K562 (cell line): ENCODE measurements at regions not wholly inside any gene's neighbourhood (a gene's known extent, or its start where the extent isn't known, plus 50 kb on each side); places are given as distances from the start of the nearest gene placed in this dataset.

ENCODE experiments used
- CHD4 ChIP-seq: fragments of 200-600 bp; sonication (generic); IDR thresholded peaks from 3 replicates; pipeline ENCODE4 v1.6.1; 2012; ENCODE audit warnings: low read depth, mild to moderate bottlenecking, mixed read lengths, low read length, inconsistent platforms; ENCODE audit not compliant: insufficient read depth, insufficient replicate concordance, poor library complexity, severe bottlenecking
- FOSL1 ChIP-seq: fragments of 200-800 bp; sonication (Bioruptor generic); conservative IDR thresholded peaks from 2 replicates; pipeline ENCODE4 v1.6.1; 2016; ENCODE audit warnings: missing genetic modification characterization, missing compliant biosample characterization
- HCFC1 ChIP-seq: IDR thresholded peaks from 2 replicates; pipeline ENCODE4 v1.6.1; 2012; ENCODE audit warnings: low read depth, low read length, improper control_type of control experiment
- LCOR ChIP-seq: sonication (generic); formaldehyde crosslinking; IDR thresholded peaks from 2 replicates; pipeline ENCODE4 v1.8.0; 2022; ENCODE audit warnings: mild to moderate bottlenecking, missing genetic modification reagents
- PHF8 ChIP-seq: fragments of 200-600 bp; sonication (generic); IDR thresholded peaks from 2 replicates; pipeline ENCODE4 v1.6.1; 2012; ENCODE audit warnings: mixed run types, mild to moderate bottlenecking, inconsistent platforms, low read length, moderate library complexity, borderline replicate concordance
- PRPF4 ChIP-seq: fragments of 200-400 bp; formaldehyde crosslinking; IDR thresholded peaks from one replicate; pipeline ENCODE4 v1.6.1; 2017; ENCODE audit warnings: low read length, low read depth, mild to moderate bottlenecking; ENCODE audit not compliant: insufficient read depth, poor library complexity, severe bottlenecking
- ZC3H4 ChIP-seq: sonication (generic); formaldehyde crosslinking; IDR thresholded peaks from 2 replicates; pipeline ENCODE4 v1.9.0; 2021; ENCODE audit warnings: missing genetic modification reagents, borderline replicate concordance
- ZEB2 ChIP-seq: fragments of 450-650 bp; IDR thresholded peaks from 2 replicates; pipeline ENCODE4 v1.6.1; 2016
- TF ChIP-seq, protein P1 (sequence below), 3 experiments: IDR thresholded peaks in 2 of 3; conservative IDR thresholded peaks in 1 of 3; 2 replicates each; pipeline ENCODE4 v1.5.1; 2011 to 2012; ENCODE audit warnings: low read length in 3 of 3, mild to moderate bottlenecking in 3 of 3, control low read depth in 2 of 3, improper control_type of control experiment in 1 of 3, inconsistent platforms in 1 of 3, low read depth in 1 of 3, mixed read lengths in 1 of 3, moderate library complexity in 1 of 3; ENCODE audit not compliant: insufficient read depth in 2 of 3
- TF ChIP-seq, protein P2 (sequence below): fragments of 250-450 bp; sonication (Bioruptor Pico); IDR thresholded peaks from 2 replicates; pipeline ENCODE4 v1.4.0; 2020; ENCODE audit warnings: mild to moderate bottlenecking, moderate library complexity

DNA sequence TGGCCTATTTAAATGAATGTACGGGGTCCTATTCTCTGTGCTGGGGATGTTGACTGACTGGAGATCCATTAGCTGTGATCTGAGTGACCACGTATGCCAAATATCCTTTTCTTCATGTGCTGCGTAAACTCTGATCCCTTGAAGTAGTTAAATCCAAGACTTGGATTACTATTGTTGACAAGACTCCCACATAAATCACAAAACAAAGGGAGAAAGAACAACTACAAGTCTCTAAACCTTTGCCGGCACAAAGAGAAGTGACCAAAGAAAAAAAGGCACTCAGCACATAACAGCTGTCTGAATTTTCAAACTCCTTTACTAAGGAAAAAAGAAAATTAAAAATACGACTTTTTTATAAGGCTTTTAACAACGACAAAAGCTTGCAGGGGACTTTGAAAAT, 559.9 kb upstream of the CDH8 start:
- no peak for TF ChIP-seq LCOR (CRISPR knock-in tag)
- TF ChIP-seq, protein P1, sequence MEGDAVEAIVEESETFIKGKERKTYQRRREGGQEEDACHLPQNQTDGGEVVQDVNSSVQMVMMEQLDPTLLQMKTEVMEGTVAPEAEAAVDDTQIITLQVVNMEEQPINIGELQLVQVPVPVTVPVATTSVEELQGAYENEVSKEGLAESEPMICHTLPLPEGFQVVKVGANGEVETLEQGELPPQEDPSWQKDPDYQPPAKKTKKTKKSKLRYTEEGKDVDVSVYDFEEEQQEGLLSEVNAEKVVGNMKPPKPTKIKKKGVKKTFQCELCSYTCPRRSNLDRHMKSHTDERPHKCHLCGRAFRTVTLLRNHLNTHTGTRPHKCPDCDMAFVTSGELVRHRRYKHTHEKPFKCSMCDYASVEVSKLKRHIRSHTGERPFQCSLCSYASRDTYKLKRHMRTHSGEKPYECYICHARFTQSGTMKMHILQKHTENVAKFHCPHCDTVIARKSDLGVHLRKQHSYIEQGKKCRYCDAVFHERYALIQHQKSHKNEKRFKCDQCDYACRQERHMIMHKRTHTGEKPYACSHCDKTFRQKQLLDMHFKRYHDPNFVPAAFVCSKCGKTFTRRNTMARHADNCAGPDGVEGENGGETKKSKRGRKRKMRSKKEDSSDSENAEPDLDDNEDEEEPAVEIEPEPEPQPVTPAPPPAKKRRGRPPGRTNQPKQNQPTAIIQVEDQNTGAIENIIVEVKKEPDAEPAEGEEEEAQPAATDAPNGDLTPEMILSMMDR (IDR thresholded peaks at IDR 0.05 in 2 of 3, conservative IDR thresholded peaks at IDR 0.05 in 1 of 3; ENCODE audit: insufficient read depth in 2 of 3, low read depth in 1 of 3, low read length in 3 of 3): no peak
- no peak for TF ChIP-seq CHD4
- TF ChIP-seq ZC3H4 (CRISPR knock-in tag): no peak
- no peak for TF ChIP-seq HCFC1
- no peak for TF ChIP-seq PRPF4
- TF ChIP-seq ZEB2: no peak
- TF ChIP-seq, protein P2, sequence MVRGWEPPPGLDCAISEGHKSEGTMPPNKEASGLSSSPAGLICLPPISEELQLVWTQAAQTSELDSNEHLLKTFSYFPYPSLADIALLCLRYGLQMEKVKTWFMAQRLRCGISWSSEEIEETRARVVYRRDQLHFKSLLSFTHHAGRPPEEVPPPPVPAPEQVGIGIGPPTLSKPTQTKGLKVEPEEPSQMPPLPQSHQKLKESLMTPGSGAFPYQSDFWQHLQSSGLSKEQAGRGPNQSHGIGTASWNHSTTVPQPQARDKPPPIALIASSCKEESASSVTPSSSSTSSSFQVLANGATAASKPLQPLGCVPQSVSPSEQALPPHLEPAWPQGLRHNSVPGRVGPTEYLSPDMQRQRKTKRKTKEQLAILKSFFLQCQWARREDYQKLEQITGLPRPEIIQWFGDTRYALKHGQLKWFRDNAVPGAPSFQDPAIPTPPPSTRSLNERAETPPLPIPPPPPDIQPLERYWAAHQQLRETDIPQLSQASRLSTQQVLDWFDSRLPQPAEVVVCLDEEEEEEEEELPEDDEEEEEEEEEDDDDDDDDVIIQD (CRISPR knock-in tag): no peak
- TF ChIP-seq PHF8: no peak
- TF ChIP-seq FOSL1 (tag): no peak
